HEK293T (cell line): ENCODE measurements at regions not wholly inside any gene's neighbourhood (a gene's known extent, or its start where the extent isn't known, plus 50 kb on each side); places are given as distances from the start of the nearest gene placed in this dataset.

ENCODE experiments used
- ARNT ChIP-seq: fragments of 450-650 bp; IDR thresholded peaks from 2 replicates; pipeline ENCODE4 v1.6.1; 2017; ENCODE audit warnings: mild to moderate bottlenecking
- BHLHE40 ChIP-seq: fragments of 450-650 bp; IDR thresholded peaks from 2 replicates; pipeline ENCODE4 v1.6.1; 2016; ENCODE audit warnings: mild to moderate bottlenecking, moderate library complexity, borderline replicate concordance
- CTBP1 ChIP-seq: fragments of 450-650 bp; IDR thresholded peaks from 2 replicates; pipeline ENCODE4 v1.6.1; 2016; ENCODE audit warnings: borderline replicate concordance
- ELF4 ChIP-seq: fragments of 450-650 bp; IDR thresholded peaks from 2 replicates; pipeline ENCODE4 v1.6.1; 2017; ENCODE audit warnings: antibody characterized with exemption
- FOXA1 ChIP-seq: fragments of 450-650 bp; IDR thresholded peaks from 2 replicates; pipeline ENCODE4 v1.6.1; 2016; ENCODE audit warnings: mild to moderate bottlenecking
- FOXM1 ChIP-seq: fragments of 450-650 bp; IDR thresholded peaks from 2 replicates; pipeline ENCODE4 v1.6.1; 2017; ENCODE audit warnings: mild to moderate bottlenecking, borderline replicate concordance
- HDGF ChIP-seq: fragments of 450-650 bp; IDR thresholded peaks from 2 replicates; pipeline ENCODE4 v1.6.1; 2017; ENCODE audit warnings: antibody characterized with exemption, borderline replicate concordance
- LEF1 ChIP-seq: fragments of 450-650 bp; IDR thresholded peaks from 2 replicates; pipeline ENCODE4 v1.6.1; 2017; ENCODE audit warnings: mild to moderate bottlenecking, borderline replicate concordance
- NFRKB ChIP-seq: fragments of 450-650 bp; IDR thresholded peaks from 2 replicates; pipeline ENCODE4 v1.6.1; 2016; ENCODE audit warnings: mild to moderate bottlenecking, moderate library complexity
- SP1 ChIP-seq: fragments of 450-650 bp; IDR thresholded peaks from 2 replicates; pipeline ENCODE4 v1.6.1; 2017
- SUZ12 ChIP-seq: fragments of 450-650 bp; IDR thresholded peaks from 2 replicates; pipeline ENCODE4 v1.6.1; 2016; ENCODE audit warnings: mild to moderate bottlenecking
- TARDBP ChIP-seq: fragments of 450-650 bp; IDR thresholded peaks from 2 replicates; pipeline ENCODE4 v1.6.1; 2016
- ZNF384 ChIP-seq: fragments of 450-650 bp; IDR thresholded peaks from 2 replicates; pipeline ENCODE4 v1.6.1; 2016

GRCh38 chr2:107721586-107721985, 105.1 kb upstream of the RGPD4 start:
- no peak for TF ChIP-seq FOXA1
- no peak for TF ChIP-seq NFRKB
- TF ChIP-seq SP1: no peak
- TF ChIP-seq TARDBP: no peak
- TF ChIP-seq ARNT: no peak
- no peak for TF ChIP-seq HDGF
- TF ChIP-seq FOXM1: no peak
- TF ChIP-seq ZNF384: no peak
- no peak for TF ChIP-seq BHLHE40
- TF ChIP-seq SUZ12: no peak
- TF ChIP-seq CTBP1: no peak
- TF ChIP-seq ELF4: no peak
- no peak for TF ChIP-seq LEF1
